ENCODE measurements at regions not wholly inside any gene's neighbourhood (a gene's known extent, or its start where the extent isn't known, plus 50 kb on each side); places are given as distances from the start of the nearest gene placed in this dataset.

DNA sequence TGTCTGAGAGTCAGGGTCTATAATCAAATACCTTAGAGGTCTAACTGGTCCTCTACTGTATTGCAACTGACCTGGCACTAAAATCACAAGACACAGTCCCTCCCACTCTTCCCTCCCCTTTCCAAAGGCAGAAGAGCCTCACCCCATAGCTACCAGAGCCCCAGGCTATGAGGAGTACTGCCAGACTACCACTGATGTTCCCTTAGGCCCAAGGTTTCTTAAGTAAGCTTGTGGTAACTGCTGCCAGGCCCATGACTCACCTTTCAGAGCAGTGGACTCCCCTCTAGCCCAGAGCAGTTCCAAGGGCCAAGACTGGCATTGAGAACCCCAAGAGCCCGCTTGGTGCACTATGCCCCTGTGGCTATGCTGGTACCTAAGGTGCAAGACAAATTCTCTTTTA is 1193.4 kb downstream of the DSC3 start (continued):
- TF ChIP-seq, protein P1, sequence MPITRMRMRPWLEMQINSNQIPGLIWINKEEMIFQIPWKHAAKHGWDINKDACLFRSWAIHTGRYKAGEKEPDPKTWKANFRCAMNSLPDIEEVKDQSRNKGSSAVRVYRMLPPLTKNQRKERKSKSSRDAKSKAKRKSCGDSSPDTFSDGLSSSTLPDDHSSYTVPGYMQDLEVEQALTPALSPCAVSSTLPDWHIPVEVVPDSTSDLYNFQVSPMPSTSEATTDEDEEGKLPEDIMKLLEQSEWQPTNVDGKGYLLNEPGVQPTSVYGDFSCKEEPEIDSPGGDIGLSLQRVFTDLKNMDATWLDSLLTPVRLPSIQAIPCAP (CRISPR knock-in tag; IDR thresholded peaks at IDR 0.05; ENCODE audit: low read depth) = no peak
- no peak for TF ChIP-seq TAF1 (CRISPR knock-in tag; IDR thresholded peaks at IDR 0.05)
- TF ChIP-seq, protein P2, sequence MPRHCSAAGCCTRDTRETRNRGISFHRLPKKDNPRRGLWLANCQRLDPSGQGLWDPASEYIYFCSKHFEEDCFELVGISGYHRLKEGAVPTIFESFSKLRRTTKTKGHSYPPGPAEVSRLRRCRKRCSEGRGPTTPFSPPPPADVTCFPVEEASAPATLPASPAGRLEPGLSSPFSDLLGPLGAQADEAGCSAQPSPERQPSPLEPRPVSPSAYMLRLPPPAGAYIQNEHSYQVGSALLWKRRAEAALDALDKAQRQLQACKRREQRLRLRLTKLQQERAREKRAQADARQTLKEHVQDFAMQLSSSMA (CRISPR knock-in tag; IDR thresholded peaks at IDR 0.05) = no peak
- TF ChIP-seq ZNF101 (CRISPR knock-in tag; IDR thresholded peaks at IDR 0.05; ENCODE audit: borderline replicate concordance, low read depth) = no peak
- TF ChIP-seq IRF2 (CRISPR knock-in tag; IDR thresholded peaks at IDR 0.05) = no peak

DNA sequence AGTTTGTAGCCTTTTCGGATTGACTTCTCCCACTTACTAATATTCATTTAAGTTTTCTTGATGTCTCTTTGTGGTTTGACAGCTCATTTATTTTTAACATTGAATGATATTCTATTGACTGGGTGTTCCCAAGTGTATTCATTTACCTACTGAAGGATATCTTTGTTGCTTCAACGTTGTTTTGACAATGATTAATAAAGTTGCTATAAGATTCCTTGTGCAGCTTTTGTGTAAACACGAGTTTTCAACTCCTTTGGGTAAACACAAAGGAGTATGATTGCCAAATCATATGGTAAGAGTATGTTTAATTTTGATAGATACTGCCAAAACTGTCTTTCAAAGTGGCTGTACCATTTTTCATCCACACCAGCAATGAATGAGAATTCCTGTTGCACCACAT is 1200.9 kb downstream of the DSC3 start:
- Histone ChIP-seq H3K4me1 (ENCODE audit: insufficient read depth, low read length) (no peaks in the 10 kb centered on the region), H3K27me3 (ENCODE audit: control insufficient read depth in 1 of 2, insufficient read depth in 2 of 2, low read length in 2 of 2) (no peaks in the 10 kb centered on the region), H3K27ac (ENCODE audit: extremely low read length, insufficient read depth, low read length) (no peak overlapping the region), H3K4me2 (ENCODE audit: low read depth, low read length) (no peak overlapping the region), H3K36me3 (replicated peaks in 1 of 2; ENCODE audit: control insufficient read depth in 1 of 2, insufficient read depth in 2 of 2, low read length in 2 of 2) (no peaks in the 10 kb centered on the region), H3K9ac (ENCODE audit: insufficient read depth, low read depth, low read length) (no peak overlapping the region), H3K79me2 (ENCODE audit: insufficient read depth, low read length) (no peaks in the 10 kb centered on the region), H3K4me3 (replicated peaks in 1 of 3; ENCODE audit: insufficient read depth in 1 of 3, low read depth in 2 of 3, low read length in 3 of 3) (no peak overlapping the region), H4K20me1 (ENCODE audit: insufficient read depth, low read length) (no peaks in the 10 kb centered on the region), H2AFZ (ENCODE audit: low read length) (no peak overlapping the region), H3K9me3 (ENCODE audit: low read length) (no peaks in the 10 kb centered on the region)
- FAIRE-seq (no peak), DNase-seq (ENCODE audit: low spot score) (no peak), ATAC-seq (no peak)
- ChIA-PET POLR2A (no interaction called here), CTCF (ENCODE audit: low intra/inter-chr PET ratio, low total read pairs) (no interaction called here)
- BruUV-seq (replicated peaks) = no TSS peak
- intact Hi-C loops (cut with micrococcal nuclease; ENCODE audit: unreplicated experiment) = no loop called here
- in situ Hi-C loops (cut with HindIII; ENCODE audit: extremely low pct_ligation_motif_present, low pct_unique_long_range_greater_than_20kb) = no loop called here
- WGBS (ENCODE audit: low lambda C conversion rate) = 0% methylated on average over 3 of the region's 3 CpGs
- TF ChIP-seq, protein P3, sequence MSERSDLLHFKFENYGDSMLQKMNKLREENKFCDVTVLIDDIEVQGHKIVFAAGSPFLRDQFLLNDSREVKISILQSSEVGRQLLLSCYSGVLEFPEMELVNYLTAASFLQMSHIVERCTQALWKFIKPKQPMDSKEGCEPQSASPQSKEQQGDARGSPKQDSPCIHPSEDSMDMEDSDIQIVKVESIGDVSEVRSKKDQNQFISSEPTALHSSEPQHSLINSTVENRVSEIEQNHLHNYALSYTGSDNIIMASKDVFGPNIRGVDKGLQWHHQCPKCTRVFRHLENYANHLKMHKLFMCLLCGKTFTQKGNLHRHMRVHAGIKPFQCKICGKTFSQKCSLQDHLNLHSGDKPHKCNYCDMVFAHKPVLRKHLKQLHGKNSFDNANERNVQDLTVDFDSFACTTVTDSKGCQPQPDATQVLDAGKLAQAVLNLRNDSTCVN (CRISPR knock-in tag; IDR thresholded peaks at IDR 0.05; ENCODE audit: borderline replicate concordance) = no peak
- TF ChIP-seq, protein P4, sequence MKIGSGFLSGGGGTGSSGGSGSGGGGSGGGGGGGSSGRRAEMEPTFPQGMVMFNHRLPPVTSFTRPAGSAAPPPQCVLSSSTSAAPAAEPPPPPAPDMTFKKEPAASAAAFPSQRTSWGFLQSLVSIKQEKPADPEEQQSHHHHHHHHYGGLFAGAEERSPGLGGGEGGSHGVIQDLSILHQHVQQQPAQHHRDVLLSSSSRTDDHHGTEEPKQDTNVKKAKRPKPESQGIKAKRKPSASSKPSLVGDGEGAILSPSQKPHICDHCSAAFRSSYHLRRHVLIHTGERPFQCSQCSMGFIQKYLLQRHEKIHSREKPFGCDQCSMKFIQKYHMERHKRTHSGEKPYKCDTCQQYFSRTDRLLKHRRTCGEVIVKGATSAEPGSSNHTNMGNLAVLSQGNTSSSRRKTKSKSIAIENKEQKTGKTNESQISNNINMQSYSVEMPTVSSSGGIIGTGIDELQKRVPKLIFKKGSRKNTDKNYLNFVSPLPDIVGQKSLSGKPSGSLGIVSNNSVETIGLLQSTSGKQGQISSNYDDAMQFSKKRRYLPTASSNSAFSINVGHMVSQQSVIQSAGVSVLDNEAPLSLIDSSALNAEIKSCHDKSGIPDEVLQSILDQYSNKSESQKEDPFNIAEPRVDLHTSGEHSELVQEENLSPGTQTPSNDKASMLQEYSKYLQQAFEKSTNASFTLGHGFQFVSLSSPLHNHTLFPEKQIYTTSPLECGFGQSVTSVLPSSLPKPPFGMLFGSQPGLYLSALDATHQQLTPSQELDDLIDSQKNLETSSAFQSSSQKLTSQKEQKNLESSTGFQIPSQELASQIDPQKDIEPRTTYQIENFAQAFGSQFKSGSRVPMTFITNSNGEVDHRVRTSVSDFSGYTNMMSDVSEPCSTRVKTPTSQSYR (CRISPR knock-in tag; IDR thresholded peaks at IDR 0.05; ENCODE audit: borderline replicate concordance) = no peak
- TF ChIP-seq NBN (conservative IDR thresholded peaks at IDR 0.05) (no peak), KAT7 (CRISPR knock-in tag; IDR thresholded peaks at IDR 0.05; ENCODE audit: borderline replicate concordance) (no peak), ZNF343 (CRISPR knock-in tag; IDR thresholded peaks at IDR 0.05) (no peak), CEBPG (CRISPR knock-in tag; IDR thresholded peaks at IDR 0.05) (no peak), HOXA3 (CRISPR knock-in tag; IDR thresholded peaks at IDR 0.05) (no peak), ISL2 (CRISPR knock-in tag; IDR thresholded peaks at IDR 0.05) (no peak), ZNF747 (CRISPR knock-in tag; IDR thresholded peaks at IDR 0.05; ENCODE audit: borderline replicate concordance) (no peak), ZBTB3 (CRISPR knock-in tag; IDR thresholded peaks at IDR 0.05; ENCODE audit: borderline replicate concordance, low read depth) (no peak), KDM1A (CRISPR knock-in tag; IDR thresholded peaks at IDR 0.05) (no peak), CBX5 (CRISPR knock-in tag; IDR thresholded peaks at IDR 0.05; ENCODE audit: borderline replicate concordance) (no peak)
- TF ChIP-seq, protein P5, sequence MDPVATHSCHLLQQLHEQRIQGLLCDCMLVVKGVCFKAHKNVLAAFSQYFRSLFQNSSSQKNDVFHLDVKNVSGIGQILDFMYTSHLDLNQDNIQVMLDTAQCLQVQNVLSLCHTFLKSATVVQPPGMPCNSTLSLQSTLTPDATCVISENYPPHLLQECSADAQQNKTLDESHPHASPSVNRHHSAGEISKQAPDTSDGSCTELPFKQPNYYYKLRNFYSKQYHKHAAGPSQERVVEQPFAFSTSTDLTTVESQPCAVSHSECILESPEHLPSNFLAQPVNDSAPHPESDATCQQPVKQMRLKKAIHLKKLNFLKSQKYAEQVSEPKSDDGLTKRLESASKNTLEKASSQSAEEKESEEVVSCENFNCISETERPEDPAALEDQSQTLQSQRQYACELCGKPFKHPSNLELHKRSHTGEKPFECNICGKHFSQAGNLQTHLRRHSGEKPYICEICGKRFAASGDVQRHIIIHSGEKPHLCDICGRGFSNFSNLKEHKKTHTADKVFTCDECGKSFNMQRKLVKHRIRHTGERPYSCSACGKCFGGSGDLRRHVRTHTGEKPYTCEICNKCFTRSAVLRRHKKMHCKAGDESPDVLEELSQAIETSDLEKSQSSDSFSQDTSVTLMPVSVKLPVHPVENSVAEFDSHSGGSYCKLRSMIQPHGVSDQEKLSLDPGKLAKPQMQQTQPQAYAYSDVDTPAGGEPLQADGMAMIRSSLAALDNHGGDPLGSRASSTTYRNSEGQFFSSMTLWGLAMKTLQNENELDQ (CRISPR knock-in tag; IDR thresholded peaks at IDR 0.05; ENCODE audit: borderline replicate concordance) = no peak
